ENCODE measurements at regions not wholly inside any gene's neighbourhood (a gene's known extent, or its start where the extent isn't known, plus 50 kb on each side); places are given as distances from the start of the nearest gene placed in this dataset.

GRCh38 chr14:34201909-34202637, 251.2 kb upstream of the EGLN3 start:
- TF ChIP-seq GATA3 (IDR thresholded peaks at IDR 0.05; ENCODE audit: low read depth, low read length) = no peak
- TF ChIP-seq GATA2 (IDR thresholded peaks at IDR 0.05; ENCODE audit: low read depth, low read length) = no peak

All from SH-SY5Y (cell line).